ENCODE measurements at regions not wholly inside any gene's neighbourhood (a gene's known extent, or its start where the extent isn't known, plus 50 kb on each side); places are given as distances from the start of the nearest gene placed in this dataset.

DNA sequence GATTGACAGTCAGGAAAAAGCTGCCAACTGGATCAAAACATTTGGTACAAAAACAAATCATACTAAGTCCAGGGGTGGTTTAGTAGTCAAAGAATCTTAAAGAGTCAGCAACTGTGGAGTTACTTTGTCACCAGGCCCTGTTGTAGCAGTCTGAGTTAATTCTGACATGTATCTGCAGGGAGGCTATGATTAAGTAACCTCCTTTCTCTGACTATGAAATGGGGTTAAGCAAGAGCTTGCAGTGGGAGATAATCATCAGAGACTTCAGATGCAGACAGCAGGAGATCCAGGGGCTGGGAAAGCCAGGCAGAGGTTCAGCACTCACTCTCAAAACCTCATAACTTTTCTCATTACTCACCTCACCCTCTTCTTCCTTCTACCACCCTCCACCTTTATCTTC, 99.2 kb upstream of the BTG3 start:
- Mint-ChIP-seq H3K4me1 (no peaks in the 10 kb centered on the region), H3K27me3 (ENCODE audit: insufficient read depth, low read depth, poor library complexity) (peaks cover 5% of the 10 kb centered on the region), H3K36me3 (ENCODE audit: low read depth) (peaks cover 29% of the 10 kb centered on the region), H3K27ac (no peak overlapping the region), H3K9me3 (peaks cover 44% of the 10 kb centered on the region), H3K4me3 (no peak overlapping the region)
- DNase-seq (ENCODE audit: low spot score) (no peak), ATAC-seq (no peak)
- H3K9me2 ChIP-seq (ENCODE audit: insufficient read depth), result peaks cover 12% of the 10 kb centered on the region; the same call in 1 of the 2 replicates
- H2AFZ ChIP-seq, result no peak overlapping the region
- H3K79me2 ChIP-seq (replicated peaks; ENCODE audit: insufficient read depth), result no peaks in the 10 kb centered on the region
- no peaks in the 10 kb centered on the region for H4K20me1 ChIP-seq (replicated peaks; ENCODE audit: insufficient read depth)
- no peaks in the 10 kb centered on the region for H3K27me3 ChIP-seq (ENCODE audit: insufficient read depth)
- H3K4me2 ChIP-seq, result no peak overlapping the region
- no peaks in the 10 kb centered on the region for H3K4me1 ChIP-seq (ENCODE audit: insufficient read depth)
- no peak overlapping the region for H3K27ac ChIP-seq (ENCODE audit: low read depth)
- H3K4me3 ChIP-seq, result no peak overlapping the region
- no peaks in the 10 kb centered on the region for H3F3A ChIP-seq (replicated peaks; ENCODE audit: low read depth)
- peaks cover 4% of the 10 kb centered on the region for H3K36me3 ChIP-seq (ENCODE audit: insufficient read depth)
- no peak for TF ChIP-seq CREB1 (CRISPR knock-in tag; IDR thresholded peaks at IDR 0.05; ENCODE audit: low read depth)
- no peak for TF ChIP-seq EZH2phosphoT487 (IDR thresholded peaks at IDR 0.05; ENCODE audit: unreplicated experiment)
- TF ChIP-seq ZNF114 (CRISPR knock-in tag; IDR thresholded peaks at IDR 0.05), result no peak
- no peak for TF ChIP-seq STAT1 (IDR thresholded peaks at IDR 0.05; ENCODE audit: unreplicated experiment)
- TF ChIP-seq ZNF331 (CRISPR knock-in tag; IDR thresholded peaks at IDR 0.05; ENCODE audit: low read depth), result no peak
- TF ChIP-seq, protein P1, sequence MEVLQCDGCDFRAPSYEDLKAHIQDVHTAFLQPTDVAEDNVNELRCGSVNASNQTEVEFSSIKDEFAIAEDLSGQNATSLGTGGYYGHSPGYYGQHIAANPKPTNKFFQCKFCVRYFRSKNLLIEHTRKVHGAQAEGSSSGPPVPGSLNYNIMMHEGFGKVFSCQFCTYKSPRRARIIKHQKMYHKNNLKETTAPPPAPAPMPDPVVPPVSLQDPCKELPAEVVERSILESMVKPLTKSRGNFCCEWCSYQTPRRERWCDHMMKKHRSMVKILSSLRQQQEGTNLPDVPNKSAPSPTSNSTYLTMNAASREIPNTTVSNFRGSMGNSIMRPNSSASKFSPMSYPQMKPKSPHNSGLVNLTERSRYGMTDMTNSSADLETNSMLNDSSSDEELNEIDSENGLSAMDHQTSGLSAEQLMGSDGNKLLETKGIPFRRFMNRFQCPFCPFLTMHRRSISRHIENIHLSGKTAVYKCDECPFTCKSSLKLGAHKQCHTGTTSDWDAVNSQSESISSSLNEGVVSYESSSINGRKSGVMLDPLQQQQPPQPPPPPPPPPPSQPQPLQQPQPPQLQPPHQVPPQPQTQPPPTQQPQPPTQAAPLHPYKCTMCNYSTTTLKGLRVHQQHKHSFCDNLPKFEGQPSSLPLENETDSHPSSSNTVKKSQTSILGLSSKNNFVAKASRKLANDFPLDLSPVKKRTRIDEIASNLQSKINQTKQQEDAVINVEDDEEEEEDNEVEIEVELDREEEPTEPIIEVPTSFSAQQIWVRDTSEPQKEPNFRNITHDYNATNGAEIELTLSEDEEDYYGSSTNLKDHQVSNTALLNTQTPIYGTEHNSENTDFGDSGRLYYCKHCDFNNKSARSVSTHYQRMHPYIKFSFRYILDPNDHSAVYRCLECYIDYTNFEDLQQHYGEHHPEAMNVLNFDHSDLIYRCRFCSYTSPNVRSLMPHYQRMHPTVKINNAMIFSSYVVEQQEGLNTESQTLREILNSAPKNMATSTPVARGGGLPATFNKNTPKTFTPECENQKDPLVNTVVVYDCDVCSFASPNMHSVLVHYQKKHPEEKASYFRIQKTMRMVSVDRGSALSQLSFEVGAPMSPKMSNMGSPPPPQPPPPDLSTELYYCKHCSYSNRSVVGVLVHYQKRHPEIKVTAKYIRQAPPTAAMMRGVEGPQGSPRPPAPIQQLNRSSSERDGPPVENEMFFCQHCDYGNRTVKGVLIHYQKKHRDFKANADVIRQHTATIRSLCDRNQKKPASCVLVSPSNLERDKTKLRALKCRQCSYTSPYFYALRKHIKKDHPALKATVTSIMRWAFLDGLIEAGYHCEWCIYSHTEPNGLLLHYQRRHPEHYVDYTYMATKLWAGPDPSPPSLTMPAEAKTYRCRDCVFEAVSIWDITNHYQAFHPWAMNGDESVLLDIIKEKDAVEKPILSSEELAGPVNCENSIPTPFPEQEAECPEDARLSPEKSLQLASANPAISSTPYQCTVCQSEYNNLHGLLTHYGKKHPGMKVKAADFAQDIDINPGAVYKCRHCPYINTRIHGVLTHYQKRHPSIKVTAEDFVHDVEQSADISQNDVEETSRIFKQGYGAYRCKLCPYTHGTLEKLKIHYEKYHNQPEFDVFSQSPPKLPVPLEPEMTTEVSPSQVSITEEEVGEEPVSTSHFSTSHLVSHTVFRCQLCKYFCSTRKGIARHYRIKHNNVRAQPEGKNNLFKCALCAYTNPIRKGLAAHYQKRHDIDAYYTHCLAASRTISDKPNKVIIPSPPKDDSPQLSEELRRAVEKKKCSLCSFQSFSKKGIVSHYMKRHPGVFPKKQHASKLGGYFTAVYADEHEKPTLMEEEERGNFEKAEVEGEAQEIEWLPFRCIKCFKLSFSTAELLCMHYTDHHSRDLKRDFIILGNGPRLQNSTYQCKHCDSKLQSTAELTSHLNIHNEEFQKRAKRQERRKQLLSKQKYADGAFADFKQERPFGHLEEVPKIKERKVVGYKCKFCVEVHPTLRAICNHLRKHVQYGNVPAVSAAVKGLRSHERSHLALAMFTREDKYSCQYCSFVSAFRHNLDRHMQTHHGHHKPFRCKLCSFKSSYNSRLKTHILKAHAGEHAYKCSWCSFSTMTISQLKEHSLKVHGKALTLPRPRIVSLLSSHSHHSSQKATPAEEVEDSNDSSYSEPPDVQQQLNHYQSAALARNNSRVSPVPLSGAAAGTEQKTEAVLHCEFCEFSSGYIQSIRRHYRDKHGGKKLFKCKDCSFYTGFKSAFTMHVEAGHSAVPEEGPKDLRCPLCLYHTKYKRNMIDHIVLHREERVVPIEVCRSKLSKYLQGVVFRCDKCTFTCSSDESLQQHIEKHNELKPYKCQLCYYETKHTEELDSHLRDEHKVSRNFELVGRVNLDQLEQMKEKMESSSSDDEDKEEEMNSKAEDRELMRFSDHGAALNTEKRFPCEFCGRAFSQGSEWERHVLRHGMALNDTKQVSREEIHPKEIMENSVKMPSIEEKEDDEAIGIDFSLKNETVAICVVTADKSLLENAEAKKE (CRISPR knock-in tag; IDR thresholded peaks at IDR 0.05), result no peak
- TF ChIP-seq, protein P2, sequence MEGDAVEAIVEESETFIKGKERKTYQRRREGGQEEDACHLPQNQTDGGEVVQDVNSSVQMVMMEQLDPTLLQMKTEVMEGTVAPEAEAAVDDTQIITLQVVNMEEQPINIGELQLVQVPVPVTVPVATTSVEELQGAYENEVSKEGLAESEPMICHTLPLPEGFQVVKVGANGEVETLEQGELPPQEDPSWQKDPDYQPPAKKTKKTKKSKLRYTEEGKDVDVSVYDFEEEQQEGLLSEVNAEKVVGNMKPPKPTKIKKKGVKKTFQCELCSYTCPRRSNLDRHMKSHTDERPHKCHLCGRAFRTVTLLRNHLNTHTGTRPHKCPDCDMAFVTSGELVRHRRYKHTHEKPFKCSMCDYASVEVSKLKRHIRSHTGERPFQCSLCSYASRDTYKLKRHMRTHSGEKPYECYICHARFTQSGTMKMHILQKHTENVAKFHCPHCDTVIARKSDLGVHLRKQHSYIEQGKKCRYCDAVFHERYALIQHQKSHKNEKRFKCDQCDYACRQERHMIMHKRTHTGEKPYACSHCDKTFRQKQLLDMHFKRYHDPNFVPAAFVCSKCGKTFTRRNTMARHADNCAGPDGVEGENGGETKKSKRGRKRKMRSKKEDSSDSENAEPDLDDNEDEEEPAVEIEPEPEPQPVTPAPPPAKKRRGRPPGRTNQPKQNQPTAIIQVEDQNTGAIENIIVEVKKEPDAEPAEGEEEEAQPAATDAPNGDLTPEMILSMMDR (conservative IDR thresholded peaks at IDR 0.05; ENCODE audit: low read depth in 2 of 2), result no peak
